ENCODE measurements at regions not wholly inside any gene's neighbourhood (a gene's known extent, or its start where the extent isn't known, plus 50 kb on each side); places are given as distances from the start of the nearest gene placed in this dataset.

DNA sequence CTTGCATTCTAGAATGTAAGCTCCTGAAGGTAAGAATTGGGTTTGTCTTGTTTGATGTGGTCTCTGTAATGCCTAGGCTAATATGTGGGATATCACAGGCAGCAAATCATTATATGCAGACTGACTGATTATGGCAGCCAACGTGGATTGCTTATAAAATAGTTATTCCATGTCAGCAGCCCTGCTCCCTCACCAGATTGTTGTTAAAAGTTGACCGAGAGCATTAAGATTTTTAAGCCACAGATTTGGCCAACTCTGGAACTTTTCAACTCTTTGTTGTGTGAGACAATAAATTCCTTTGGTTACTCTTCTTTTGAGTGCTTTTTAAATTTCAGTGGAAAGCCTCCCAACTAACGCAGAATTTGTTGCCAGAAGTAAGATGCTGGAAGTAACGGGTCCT is 92.6 kb upstream of the FAM216B start:
- TF ChIP-seq, protein P1, sequence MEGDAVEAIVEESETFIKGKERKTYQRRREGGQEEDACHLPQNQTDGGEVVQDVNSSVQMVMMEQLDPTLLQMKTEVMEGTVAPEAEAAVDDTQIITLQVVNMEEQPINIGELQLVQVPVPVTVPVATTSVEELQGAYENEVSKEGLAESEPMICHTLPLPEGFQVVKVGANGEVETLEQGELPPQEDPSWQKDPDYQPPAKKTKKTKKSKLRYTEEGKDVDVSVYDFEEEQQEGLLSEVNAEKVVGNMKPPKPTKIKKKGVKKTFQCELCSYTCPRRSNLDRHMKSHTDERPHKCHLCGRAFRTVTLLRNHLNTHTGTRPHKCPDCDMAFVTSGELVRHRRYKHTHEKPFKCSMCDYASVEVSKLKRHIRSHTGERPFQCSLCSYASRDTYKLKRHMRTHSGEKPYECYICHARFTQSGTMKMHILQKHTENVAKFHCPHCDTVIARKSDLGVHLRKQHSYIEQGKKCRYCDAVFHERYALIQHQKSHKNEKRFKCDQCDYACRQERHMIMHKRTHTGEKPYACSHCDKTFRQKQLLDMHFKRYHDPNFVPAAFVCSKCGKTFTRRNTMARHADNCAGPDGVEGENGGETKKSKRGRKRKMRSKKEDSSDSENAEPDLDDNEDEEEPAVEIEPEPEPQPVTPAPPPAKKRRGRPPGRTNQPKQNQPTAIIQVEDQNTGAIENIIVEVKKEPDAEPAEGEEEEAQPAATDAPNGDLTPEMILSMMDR (conservative IDR thresholded peaks at IDR 0.05 in 1 of 2, IDR thresholded peaks at IDR 0.05 in 1 of 2; ENCODE audit: low read depth in 1 of 2, low read length in 2 of 2) = no peak
- no peak for TF ChIP-seq EZH2 (IDR thresholded peaks at IDR 0.05; ENCODE audit: low read length, missing control alignments)
